Neural cell (in vitro differentiated cells): ENCODE measurements at regions not wholly inside any gene's neighbourhood (a gene's known extent, or its start where the extent isn't known, plus 50 kb on each side); places are given as distances from the start of the nearest gene placed in this dataset.
"Not testable (repeated sequence)": the region's sequence is repeated elsewhere in the genome, so short reads cannot be mapped to it uniquely, and the experiment has no call there.

Source experiments
- H2AFZ ChIP-seq: fragments of 200-600, 300-800 bp; sonication (generic), shearing (Covaris generic); 2 replicates; pipeline ENCODE4 v1.6.0; 2014; ENCODE audit warnings: low read depth, mild to moderate bottlenecking, antibody characterized with exemption, low read length, moderate library complexity
- H3F3A ChIP-seq: fragments of 200-600 bp; shearing (Covaris generic); 2 replicates; pipeline ENCODE4 v1.6.1; 2016; ENCODE audit warnings: mild to moderate bottlenecking, moderate library complexity, mixed read lengths, antibody characterized with exemption, low read length; ENCODE audit not compliant: insufficient read depth, poor library complexity, severe bottlenecking
- H3K27ac ChIP-seq: fragments of 200-600, 300-800 bp; sonication (generic), shearing (Covaris generic); 2 replicates; pipeline ENCODE4 v1.5.1; 2014; ENCODE audit warnings: mild to moderate bottlenecking, low read length, moderate library complexity
- H3K27me3 ChIP-seq: fragments of 300-800, 200-600 bp; sonication (generic), shearing (Covaris generic); 2 replicates; pipeline ENCODE4 v1.6.0; 2014; ENCODE audit warnings: mild to moderate bottlenecking, low read depth, low read length, moderate library complexity; ENCODE audit not compliant: insufficient read depth
- H3K36me3 ChIP-seq: fragments of 300-800, 200-600 bp; sonication (generic), shearing (Covaris generic); 2 replicates; pipeline ENCODE4 v1.5.1; 2014; ENCODE audit warnings: mild to moderate bottlenecking, antibody characterized with exemption, low read length, moderate library complexity; ENCODE audit not compliant: insufficient read depth
- H3K4me2 ChIP-seq: fragments of 300-800, 200-600 bp; sonication (generic), shearing (Covaris generic); 2 replicates; pipeline ENCODE4 v1.6.0; 2014; ENCODE audit warnings: mild to moderate bottlenecking, low read length
- H3K4me3 ChIP-seq: fragments of 300-800, 200-600 bp; sonication (generic), shearing (Covaris generic); 2 replicates; pipeline ENCODE4 v1.5.1; 2014; ENCODE audit warnings: mild to moderate bottlenecking, low read length, moderate library complexity
- H3K79me2 ChIP-seq: fragments of 200-600 bp; shearing (Covaris generic); replicated peaks from 2 replicates; pipeline ENCODE4 v1.6.0; 2014; ENCODE audit warnings: mild to moderate bottlenecking, low read length, moderate library complexity; ENCODE audit not compliant: insufficient read depth
- H3K9ac ChIP-seq: fragments of 300-800, 200-600 bp; sonication (generic), shearing (Covaris generic); 2 replicates; pipeline ENCODE4 v1.6.1; 2016; ENCODE audit warnings: mild to moderate bottlenecking, low read length, mixed read lengths
- H3K9me2 ChIP-seq: fragments of 200-600 bp; shearing (Covaris generic); 2 replicates; pipeline ENCODE4 v1.6.1; 2016; ENCODE audit warnings: mild to moderate bottlenecking, low read length, mixed read lengths; ENCODE audit not compliant: insufficient read depth
- H3K9me3 ChIP-seq: fragments of 200-600, 300-800 bp; sonication (generic), shearing (Covaris generic); 2 replicates; pipeline ENCODE4 v1.6.1; 2016; ENCODE audit warnings: mild to moderate bottlenecking, mixed run types, low read length, moderate library complexity, mixed read lengths
- H4K20me1 ChIP-seq: fragments of 200-600 bp; shearing (Covaris generic); 2 replicates; pipeline ENCODE4 v1.6.1; 2016; ENCODE audit warnings: mild to moderate bottlenecking, mixed run types; ENCODE audit not compliant: insufficient read depth
- CTCF ChIP-seq: fragments of 450-650 bp; IDR thresholded peaks from 2 replicates; pipeline ENCODE4 v1.5.1; 2014; ENCODE audit warnings: antibody characterized with exemption, mild to moderate bottlenecking, moderate library complexity; ENCODE audit not compliant: poor library complexity, severe bottlenecking
- EP300 ChIP-seq: fragments of 450-650 bp; conservative IDR thresholded peaks from 2 replicates; pipeline ENCODE4 v1.6.1; 2014; ENCODE audit warnings: antibody characterized with exemption, mild to moderate bottlenecking, moderate library complexity; ENCODE audit not compliant: poor library complexity, severe bottlenecking
- EZH2 ChIP-seq: fragments of 200-600, 300-800 bp; shearing (Covaris generic), sonication (generic); IDR thresholded peaks from 2 replicates; pipeline ENCODE4 v1.6.1; 2014; ENCODE audit warnings: antibody characterized with exemption, low read length, borderline replicate concordance, mild to moderate bottlenecking; ENCODE audit not compliant: insufficient read depth, poor library complexity, severe bottlenecking
- MXI1 ChIP-seq: fragments of 450-650 bp; conservative IDR thresholded peaks from 2 replicates; pipeline ENCODE4 v1.6.1; 2014; ENCODE audit warnings: antibody characterized with exemption, mild to moderate bottlenecking; ENCODE audit not compliant: poor library complexity, severe bottlenecking
- POLR2AphosphoS5 ChIP-seq: IDR thresholded peaks from 2 replicates; pipeline ENCODE4 v1.6.1; 2012
- RAD21 ChIP-seq: fragments of 450-650 bp; conservative IDR thresholded peaks from 2 replicates; pipeline ENCODE4 v1.6.1; 2014; ENCODE audit warnings: antibody characterized with exemption, mild to moderate bottlenecking, moderate library complexity
- REST ChIP-seq: IDR thresholded peaks from 2 replicates; pipeline ENCODE4 v1.6.1; 2012; ENCODE audit warnings: borderline replicate concordance
- SMC3 ChIP-seq: fragments of 450-650 bp; conservative IDR thresholded peaks from 2 replicates; pipeline ENCODE4 v1.6.1; 2014; ENCODE audit warnings: antibody characterized with exemption, mild to moderate bottlenecking, moderate library complexity; ENCODE audit not compliant: poor library complexity
- TAF1 ChIP-seq: IDR thresholded peaks from 2 replicates; pipeline ENCODE4 v1.6.1; 2012; ENCODE audit warnings: low read depth

DNA sequence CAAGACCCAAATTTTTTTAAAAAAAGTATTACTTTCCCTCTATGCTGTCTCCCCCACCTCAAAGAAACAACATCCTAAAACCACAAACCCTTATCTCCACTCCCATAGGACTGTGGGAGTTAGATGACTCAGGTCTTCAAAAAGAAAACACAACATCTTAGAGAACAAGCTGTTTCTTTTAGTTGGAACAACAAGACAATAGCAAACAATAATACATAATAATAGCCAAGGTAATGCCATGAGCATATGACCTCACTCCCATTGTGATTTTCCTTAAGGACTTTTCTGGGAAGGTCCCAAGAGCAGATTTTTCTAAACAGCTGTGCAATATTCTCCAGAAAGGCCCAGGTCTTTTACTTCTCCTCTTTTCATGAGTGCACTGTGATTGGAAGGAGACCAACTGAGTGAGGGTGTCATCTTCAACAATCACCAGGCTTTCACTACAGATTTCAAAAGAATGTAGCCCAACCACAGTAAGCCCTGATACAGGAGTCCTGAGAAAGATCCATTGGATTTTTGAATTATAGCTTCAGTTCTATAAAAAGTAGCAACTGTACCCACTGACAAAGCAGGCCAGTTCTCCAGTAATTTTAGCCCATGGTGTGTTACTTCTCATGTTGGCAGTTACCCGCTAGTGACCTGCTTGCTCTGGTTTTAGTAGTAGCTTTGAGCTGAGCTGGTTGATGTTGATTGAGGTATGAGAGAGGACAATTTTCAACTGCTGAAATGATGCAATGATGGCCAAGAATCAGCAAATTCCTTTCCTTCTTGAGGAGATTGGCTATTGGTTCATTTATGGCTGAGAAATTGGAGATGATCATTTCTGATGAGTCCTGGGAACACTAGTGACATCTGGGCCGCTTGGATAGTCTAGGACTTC lies 144.5 kb upstream of the TCF4 start:
- H2AFZ ChIP-seq, result no peak overlapping the region
- TF ChIP-seq EZH2, result no peak
- TF ChIP-seq CTCF, result no peak
- no peak for TF ChIP-seq REST
- TF ChIP-seq POLR2AphosphoS5, result no peak
- no peak for TF ChIP-seq MXI1
- TF ChIP-seq TAF1, result no peak
- TF ChIP-seq RAD21, result no peak
- TF ChIP-seq EP300, result no peak
- no peak for TF ChIP-seq SMC3
- no peaks in the 10 kb centered on the region for H4K20me1 ChIP-seq
- H3K9ac ChIP-seq, result no peak overlapping the region
- no peaks in the 10 kb centered on the region for H3K36me3 ChIP-seq
- H3K79me2 ChIP-seq, result no peaks in the 10 kb centered on the region
- H3K4me2 ChIP-seq, result no peak overlapping the region
- H3K9me2 ChIP-seq, result no peaks in the 10 kb centered on the region
- no peaks in the 10 kb centered on the region for H3K9me3 ChIP-seq
- H3F3A ChIP-seq, result no peaks in the 10 kb centered on the region
- H3K27ac ChIP-seq, result no peak overlapping the region
- H3K4me3 ChIP-seq, result no peak overlapping the region
- H3K27me3 ChIP-seq, result no peaks in the 10 kb centered on the region

- Histone ChIP-seq H3K27me3 (no peaks in the 10 kb centered on the region), H3K9me2 (no peaks in the 10 kb centered on the region), H3K4me3 (no peak overlapping the region), H3F3A (no peaks in the 10 kb centered on the region), H3K4me2 (no peak overlapping the region), H3K9ac (no peak overlapping the region), H4K20me1 (no peaks in the 10 kb centered on the region), H3K36me3 (no peaks in the 10 kb centered on the region), H3K27ac (no peak overlapping the region), H3K79me2 (no peaks in the 10 kb centered on the region), H3K9me3 (no peaks in the 10 kb centered on the region), H2AFZ (no peak overlapping the region)
- TF ChIP-seq RAD21, result no peak
These were observed 143.6 kb upstream of the TCF4 start for GRCh38 chr18:55731594-55732042.

GRCh38 chr18:55721006-55721405 lies 133.0 kb upstream of the TCF4 start:
- H3K9me3 ChIP-seq, H3K27ac ChIP-seq, H3K79me2 ChIP-seq, H3K4me3 ChIP-seq, H2AFZ ChIP-seq, H3K9me2 ChIP-seq, H3K4me2 ChIP-seq, H3K36me3 ChIP-seq, H3F3A ChIP-seq, H3K27me3 ChIP-seq, H4K20me1 ChIP-seq, H3K9ac ChIP-seq: not testable (repeated sequence)
